IPS DF 6.9 (cell line): ENCODE measurements at regions not wholly inside any gene's neighbourhood (a gene's known extent, or its start where the extent isn't known, plus 50 kb on each side); places are given as distances from the start of the nearest gene placed in this dataset.

ENCODE experiments used
- DNase-seq: peaks from one replicate; pipeline ENCODE4 v3.0.0-alpha.2; 2013; ENCODE audit warnings: low read depth, low spot score
- H3K27ac ChIP-seq: one replicate; pipeline ENCODE4 v1.5.1; 2013; ENCODE audit warnings: low read length, control low read depth
- H3K27me3 ChIP-seq: 2 replicates; pipeline ENCODE4 v1.6.1; 2013; ENCODE audit warnings: mild to moderate bottlenecking, low read length; ENCODE audit not compliant: control insufficient read depth, insufficient read depth
- H3K36me3 ChIP-seq: 2 replicates; pipeline ENCODE4 v1.6.1; 2013; ENCODE audit warnings: low read length; ENCODE audit not compliant: control insufficient read depth, insufficient read depth
- H3K4me1 ChIP-seq: 2 replicates; pipeline ENCODE4 v1.6.1; 2013; ENCODE audit warnings: low read length; ENCODE audit not compliant: control insufficient read depth, insufficient read depth
- H3K4me3 ChIP-seq: 2 replicates; pipeline ENCODE4 v1.5.1; 2013; ENCODE audit warnings: mild to moderate bottlenecking, low read length
- H3K9me3 ChIP-seq: 2 replicates; pipeline ENCODE4 v1.6.1; 2013; ENCODE audit warnings: low read length, inconsistent platforms; ENCODE audit not compliant: control insufficient read depth, insufficient read depth
- WGBS: extraction: QIAGEN DNeasy Blood & Tissue Kit; methylation state at CpG from one replicate; pipeline ENCODE4 v1.1.7; 2013; ENCODE audit warnings: mixed read lengths, missing lambda C conversion rate; ENCODE audit not compliant: insufficient read length, insufficient coverage; 5-methylcytosine and 5-hydroxymethylcytosine counted together

- Histone ChIP-seq H3K9me3 (no peaks in the 10 kb centered on the region), H3K4me3 (no peak overlapping the region), H3K27me3 (no peaks in the 10 kb centered on the region), H3K36me3 (no peaks in the 10 kb centered on the region), H3K27ac (no peak overlapping the region), H3K4me1 (peaks cover 2% of the 10 kb centered on the region; the same call in 1 of the 2 replicates)
- WGBS: 97% methylated on average over 6 of the region's 23 CpGs
- no peak for DNase-seq
Observed at GRCh38 chr6:167494698-167495435, 170.0 kb downstream of the TTLL2 start.

- Histone ChIP-seq H3K27ac (no peak overlapping the region), H3K4me1 (peaks cover 2% of the 10 kb centered on the region; the same call in 1 of the 2 replicates), H3K9me3 (no peaks in the 10 kb centered on the region), H3K36me3 (no peaks in the 10 kb centered on the region), H3K4me3 (no peak overlapping the region), H3K27me3 (no peaks in the 10 kb centered on the region)
- no peak for DNase-seq
- WGBS: no CpG with 5 or more reads among the region's 19 CpGs
Observed at GRCh38 chr6:167495506-167496401, 170.9 kb downstream of the TTLL2 start.

DNA sequence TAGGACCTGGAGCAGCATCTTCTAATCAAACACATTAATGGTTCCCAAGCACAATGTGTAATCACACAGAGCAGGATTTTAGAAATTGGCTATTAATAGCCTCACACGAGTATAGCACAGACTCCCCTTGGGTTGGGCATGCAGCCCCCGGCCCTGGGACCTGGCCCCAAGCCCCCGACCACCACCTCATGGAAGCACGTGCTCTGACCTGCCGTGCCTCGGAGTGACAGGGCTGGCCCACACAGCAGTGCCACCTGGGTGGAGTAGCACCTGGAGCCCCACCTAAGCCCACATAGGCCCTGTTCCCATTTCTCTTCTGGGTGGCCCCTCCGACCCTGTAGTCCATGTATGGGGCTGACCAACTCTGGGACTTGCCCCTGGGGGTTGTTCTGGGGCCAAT, 171.8 kb downstream of the TTLL2 start:
- H3K27me3 ChIP-seq: no peaks in the 10 kb centered on the region
- no peaks in the 10 kb centered on the region for H3K9me3 ChIP-seq
- WGBS: no CpG with 5 or more reads among the region's 7 CpGs

DNA sequence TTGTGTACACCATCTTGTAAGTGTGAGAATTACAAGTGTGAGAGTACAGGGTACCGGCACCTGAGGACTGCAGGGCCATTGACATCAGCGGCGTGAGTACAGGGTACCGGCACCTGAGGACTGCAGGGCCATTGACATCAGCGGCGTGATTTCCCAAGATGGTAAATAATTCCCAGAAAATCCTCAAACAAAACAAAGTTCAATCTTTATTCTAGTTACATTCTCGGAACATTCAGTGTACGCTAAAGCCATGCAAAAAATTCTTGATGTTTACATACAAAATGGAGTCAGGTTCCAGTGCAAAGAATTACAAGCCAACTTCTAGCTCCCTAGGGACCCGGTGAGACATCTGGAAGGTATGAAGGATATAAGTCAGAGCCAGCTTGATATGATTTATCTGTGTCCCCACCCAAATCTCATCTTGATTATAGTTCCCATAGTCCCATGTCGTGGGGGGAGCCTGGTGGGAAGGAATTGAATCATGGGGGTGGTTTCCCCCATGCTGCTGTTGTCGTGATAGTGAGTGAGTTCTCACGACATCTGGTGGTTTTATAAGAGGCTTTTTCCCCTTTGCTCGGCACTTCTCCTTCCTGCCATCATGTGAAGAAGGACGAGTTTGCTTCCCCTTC, 172.7 kb downstream of the TTLL2 start:
- Histone ChIP-seq H3K27ac (no peak overlapping the region), H3K4me1 (peaks cover 2% of the 10 kb centered on the region; the same call in 1 of the 2 replicates), H3K27me3 (no peaks in the 10 kb centered on the region), H3K36me3 (no peaks in the 10 kb centered on the region), H3K4me3 (no peak overlapping the region), H3K9me3 (no peaks in the 10 kb centered on the region)
- WGBS: no CpG with 5 or more reads among the region's 14 CpGs
- no peak for DNase-seq

More for the DNA sequence above, 171.8 kb downstream of the TTLL2 start:
- Histone ChIP-seq H3K36me3 (no peaks in the 10 kb centered on the region), H3K4me3 (no peak overlapping the region), H3K4me1 (peaks cover 2% of the 10 kb centered on the region; the same call in 1 of the 2 replicates), H3K27ac (no peak overlapping the region)
- no peak for DNase-seq

DNA sequence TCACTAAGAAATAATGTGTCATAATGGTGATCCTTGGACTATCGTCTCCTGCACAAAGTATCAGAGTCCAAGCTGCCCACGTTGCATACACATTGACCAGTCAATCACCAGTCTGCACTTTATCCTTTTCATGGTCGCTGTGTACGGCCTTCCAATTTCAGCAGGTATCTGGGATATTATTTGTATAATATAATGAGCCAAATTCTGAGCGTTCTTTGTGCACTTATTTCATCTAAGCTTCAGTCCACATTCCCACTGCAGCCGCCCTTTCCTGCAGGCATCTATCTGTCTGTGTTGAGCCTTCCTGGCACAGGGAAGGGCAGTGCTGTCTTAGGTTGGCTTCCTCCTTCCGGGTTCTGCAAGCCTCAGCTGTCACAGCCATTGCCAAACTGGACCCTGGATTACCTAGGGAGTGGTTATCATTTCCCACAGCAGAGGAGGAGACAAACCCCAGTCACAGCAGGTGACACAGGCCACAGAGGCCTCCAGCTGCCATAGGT, 174.3 kb downstream of the TTLL2 start:
- no CpG with 5 or more reads among the region's 7 CpGs for WGBS

DNA sequence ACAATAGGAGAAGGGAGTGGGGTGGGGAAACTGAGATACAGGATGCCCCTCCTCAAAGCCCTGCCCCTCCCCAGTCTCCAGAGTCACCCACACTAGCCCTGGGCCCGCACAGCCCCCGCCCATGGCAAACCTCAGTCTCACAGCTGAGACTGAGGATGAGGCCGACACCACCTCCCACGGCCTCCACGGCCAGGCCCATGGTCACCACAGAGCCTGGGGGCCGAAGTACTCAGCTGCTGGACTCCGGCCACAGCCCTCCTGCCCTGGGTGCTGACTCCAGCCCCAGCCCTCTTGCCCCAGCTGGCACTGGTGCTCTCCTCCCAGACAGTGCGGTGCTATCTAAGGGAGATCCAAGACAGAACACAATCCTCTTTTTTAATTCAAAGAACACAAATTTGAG, 176.1 kb downstream of the TTLL2 start:
- H3K27ac ChIP-seq: no peak overlapping the region
- DNase-seq: no peak
- WGBS: no CpG with 5 or more reads among the region's 8 CpGs

More for the DNA sequence above, 174.3 kb downstream of the TTLL2 start:
- no peak overlapping the region for H3K27ac ChIP-seq
- DNase-seq: no peak
- H3K4me1 ChIP-seq: no peaks in the 10 kb centered on the region
- no peaks in the 10 kb centered on the region for H3K9me3 ChIP-seq
- no peaks in the 10 kb centered on the region for H3K36me3 ChIP-seq
- H3K27me3 ChIP-seq: no peaks in the 10 kb centered on the region
- no peak overlapping the region for H3K4me3 ChIP-seq

DNA sequence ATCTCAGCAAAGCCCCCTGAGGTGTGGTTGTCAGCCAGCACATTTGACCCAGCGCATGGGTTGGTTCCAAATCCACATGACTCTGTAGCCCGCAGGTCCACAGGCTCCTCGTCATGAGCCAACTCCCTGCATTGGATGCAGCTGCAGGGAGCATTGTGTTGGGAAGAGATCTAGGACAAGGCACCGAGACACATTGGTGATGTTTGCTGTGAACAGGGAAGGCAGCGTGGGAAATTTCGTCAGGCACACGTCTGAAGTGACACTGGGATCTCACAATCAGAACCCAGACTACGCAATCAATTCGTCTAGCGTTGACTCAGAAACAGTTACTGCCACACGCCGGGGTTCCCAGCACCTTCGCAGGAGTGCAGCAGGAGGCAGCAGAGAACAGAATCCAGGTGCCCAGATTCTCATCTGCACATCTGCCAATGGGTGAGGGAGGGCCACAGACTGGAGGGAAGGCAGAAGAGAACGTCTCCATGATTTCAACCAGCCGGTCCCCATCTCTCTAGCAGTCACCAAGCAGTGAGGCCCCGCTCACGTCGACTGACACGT, 177.0 kb downstream of the TTLL2 start:
- no CpG with 5 or more reads among the region's 19 CpGs for WGBS
- H3K36me3 ChIP-seq: no peaks in the 10 kb centered on the region
- H3K4me1 ChIP-seq: no peaks in the 10 kb centered on the region
- no peaks in the 10 kb centered on the region for H3K27me3 ChIP-seq
- H3K9me3 ChIP-seq: no peaks in the 10 kb centered on the region
- no peak overlapping the region for H3K4me3 ChIP-seq
- no peak overlapping the region for H3K27ac ChIP-seq
- no peak for DNase-seq

More for the DNA sequence above, 176.1 kb downstream of the TTLL2 start:
- Histone ChIP-seq H3K27me3 (no peaks in the 10 kb centered on the region), H3K36me3 (no peaks in the 10 kb centered on the region), H3K9me3 (no peaks in the 10 kb centered on the region), H3K4me1 (no peaks in the 10 kb centered on the region), H3K4me3 (no peak overlapping the region)

GRCh38 chr6:167502471-167502870, 177.6 kb downstream of the TTLL2 start:
- no peaks in the 10 kb centered on the region for H3K9me3 ChIP-seq
- DNase-seq: no peak
- H3K27me3 ChIP-seq: no peaks in the 10 kb centered on the region
- H3K4me1 ChIP-seq: peaks cover 2% of the 10 kb centered on the region; the same call in 1 of the 2 replicates
- H3K4me3 ChIP-seq: no peak overlapping the region
- no CpG with 5 or more reads among the region's 7 CpGs for WGBS
- no peak overlapping the region for H3K27ac ChIP-seq
- no peaks in the 10 kb centered on the region for H3K36me3 ChIP-seq

DNA sequence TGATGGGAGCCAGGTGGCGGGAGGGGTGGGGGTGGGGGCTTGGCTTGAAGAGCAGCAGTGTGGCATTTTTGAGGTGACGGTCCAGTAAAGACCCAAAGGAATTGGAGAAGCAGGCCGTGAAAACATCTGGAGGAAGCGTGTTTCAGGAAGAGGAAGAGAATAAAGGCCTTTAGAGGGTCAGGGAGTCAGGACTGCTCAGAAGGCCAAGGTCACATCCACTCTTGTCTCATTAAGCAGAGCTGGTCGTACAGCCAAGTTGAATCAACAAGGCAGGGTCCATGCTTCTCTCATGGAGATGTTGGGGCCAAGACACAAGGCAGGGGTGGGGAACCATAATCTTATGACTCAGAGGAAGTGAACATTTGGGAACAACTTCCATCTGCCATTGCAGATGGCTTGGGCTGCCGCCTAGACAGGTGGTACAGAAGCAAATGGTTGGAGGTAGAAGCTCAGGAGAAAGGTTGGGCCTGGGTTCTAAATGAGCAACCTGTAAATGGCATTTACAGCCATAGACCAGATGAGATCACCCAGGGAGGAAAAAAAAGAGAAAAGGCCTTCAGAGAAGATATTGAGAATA, 179.6 kb downstream of the TTLL2 start:
- no peak for DNase-seq
- peaks cover 2% of the 10 kb centered on the region; the same call in 1 of the 2 replicates for H3K4me1 ChIP-seq
- no peaks in the 10 kb centered on the region for H3K36me3 ChIP-seq
- no peaks in the 10 kb centered on the region for H3K27me3 ChIP-seq
- H3K9me3 ChIP-seq: no peaks in the 10 kb centered on the region
- WGBS: no CpG with 5 or more reads among the region's 6 CpGs
- no peak overlapping the region for H3K4me3 ChIP-seq
- H3K27ac ChIP-seq: no peak overlapping the region
